IMR-90 (cell line): ENCODE measurements at regions not wholly inside any gene's neighbourhood (a gene's known extent, or its start where the extent isn't known, plus 50 kb on each side); places are given as distances from the start of the nearest gene placed in this dataset.

Experiments used
- ATAC-seq: fragments of 200-7000 bp; cut with Tn5 transposase; 2 replicates; pipeline ENCODE4 v1.9.1; 2020; ENCODE audit warnings: low read depth, mild to moderate bottlenecking, moderate library complexity
- BruUV-seq: library from RNA; stranded (reverse); fragments of 400-500 nt; replicated peaks from 2 replicates; lab custom pipeline; 2021; lab: Mats Ljungman, UMichigan
- CTCF ChIA-PET: fragments of 300-600 bp; formaldehyde crosslinking; extraction: SDS; loops from one replicate; lab custom pipeline; 2021; ENCODE audit warnings: antibody characterized with exemption; lab: Yijun Ruan, JAX
- POLR2A ChIA-PET: fragments of 300-600 bp; sonication (Branson Sonifier 250); formaldehyde crosslinking; loops from one replicate; lab custom pipeline; 2022; ENCODE audit warnings: antibody characterized with exemption; ENCODE audit not compliant: unreplicated experiment; lab: Charles Lee
- DNase-seq: peaks from one replicate; pipeline ENCODE4 v3.0.0; 2013
- H2AFZ ChIP-seq: replicated peaks from 2 replicates; pipeline ENCODE3; 2013; ENCODE audit warnings: low read length, mild to moderate bottlenecking; ENCODE audit not compliant: poor library complexity
- H2AK5ac ChIP-seq: 2 replicates; pipeline ENCODE4 v1.6.1; 2013; ENCODE audit warnings: low read depth, low read length, inconsistent platforms
- H2AK9ac ChIP-seq: replicated peaks from 2 replicates; pipeline ENCODE3; 2013; ENCODE audit warnings: mild to moderate bottlenecking, low read depth, low read length, moderate library complexity; ENCODE audit not compliant: poor library complexity
- H2BK120ac ChIP-seq: 2 replicates; pipeline ENCODE4 v1.6.1; 2013; ENCODE audit warnings: low read depth, low read length, inconsistent platforms
- H2BK15ac ChIP-seq: 3 replicates; pipeline ENCODE4 v1.6.1; 2013; ENCODE audit warnings: low read depth, low read length, inconsistent platforms
- H2BK20ac ChIP-seq: 2 replicates; pipeline ENCODE4 v1.6.1; 2013; ENCODE audit warnings: low read depth, mild to moderate bottlenecking, inconsistent platforms, low read length, moderate library complexity
- H2BK5ac ChIP-seq: 2 replicates; pipeline ENCODE4 v1.6.1; 2013; ENCODE audit warnings: mild to moderate bottlenecking, low read depth, low read length, inconsistent platforms; ENCODE audit not compliant: poor library complexity, severe bottlenecking
- H3K14ac ChIP-seq: replicated peaks from 2 replicates; pipeline ENCODE4 v1.6.1; 2013; ENCODE audit warnings: low read depth, low read length, inconsistent platforms
- H3K18ac ChIP-seq: 2 replicates; pipeline ENCODE4 v1.6.1; 2013; ENCODE audit warnings: low read depth, low read length, control low read depth
- H3K23ac ChIP-seq: 2 replicates; pipeline ENCODE4 v1.6.1; 2013; ENCODE audit warnings: low read depth, low read length, inconsistent platforms
- H3K27ac ChIP-seq: 2 replicates; pipeline ENCODE4 v1.5.1; 2013; ENCODE audit warnings: mild to moderate bottlenecking, control low read depth, low read length; ENCODE audit not compliant: insufficient read depth
- H3K27me3 ChIP-seq: 2 replicates; pipeline ENCODE4 v1.6.1; 2013; ENCODE audit warnings: low read length; ENCODE audit not compliant: control insufficient read depth, insufficient read depth
- H3K36me3 ChIP-seq: 2 replicates; pipeline ENCODE4 v1.6.1; 2013; ENCODE audit warnings: low read length, mixed read lengths; ENCODE audit not compliant: control insufficient read depth, insufficient read depth
- H3K4ac ChIP-seq: 2 replicates; pipeline ENCODE4 v1.6.1; 2013; ENCODE audit warnings: low read depth, low read length, inconsistent platforms
- H3K4me1 ChIP-seq: 2 replicates; pipeline ENCODE4 v1.6.1; 2013; ENCODE audit warnings: low read length, mixed read lengths; ENCODE audit not compliant: control insufficient read depth, insufficient read depth
- H3K4me2 ChIP-seq: 2 replicates; pipeline ENCODE4 v1.6.1; 2013; ENCODE audit warnings: low read depth, mild to moderate bottlenecking, control low read depth, low read length, moderate library complexity
- H3K4me3 ChIP-seq: 2 replicates; pipeline ENCODE4 v1.5.1; 2013; ENCODE audit warnings: low read depth, mild to moderate bottlenecking, control low read depth, low read length, moderate library complexity; ENCODE audit not compliant: insufficient read depth
- H3K56ac ChIP-seq: 2 replicates; pipeline ENCODE4 v1.6.1; 2013; ENCODE audit warnings: low read length, inconsistent platforms; ENCODE audit not compliant: insufficient read depth; ENCODE audit errors: extremely low read depth
- H3K79me1 ChIP-seq, 2 experiments: 2 replicates each; pipeline ENCODE4 v1.6.1; 2013; ENCODE audit warnings: low read length in 2 of 2, inconsistent platforms in 1 of 2, low read depth in 1 of 2
- H3K9ac ChIP-seq: 2 replicates; pipeline ENCODE4 v1.6.1; 2013; ENCODE audit warnings: low read depth, low read length, control low read depth
- H3K9me1 ChIP-seq: 2 replicates; pipeline ENCODE4 v1.6.1; 2013; ENCODE audit warnings: low read length, inconsistent platforms; ENCODE audit not compliant: insufficient read depth
- H3K9me3 ChIP-seq: 2 replicates; pipeline ENCODE4 v1.6.1; 2013; ENCODE audit warnings: low read length; ENCODE audit not compliant: control insufficient read depth, insufficient read depth
- H4K20me1 ChIP-seq: 2 replicates; pipeline ENCODE4 v1.6.1; 2013; ENCODE audit warnings: low read length, inconsistent platforms; ENCODE audit not compliant: insufficient read depth
- H4K5ac ChIP-seq: 2 replicates; pipeline ENCODE4 v1.6.1; 2013; ENCODE audit warnings: mild to moderate bottlenecking, low read depth, low read length, control low read depth
- H4K8ac ChIP-seq, 2 experiments: 2 replicates each; pipeline ENCODE4 v1.6.1; 2013; ENCODE audit warnings: low read depth in 2 of 2, low read length in 2 of 2, control low read depth in 1 of 2, inconsistent platforms in 1 of 2
- H4K91ac ChIP-seq: 2 replicates; pipeline ENCODE4 v1.6.1; 2013; ENCODE audit warnings: low read depth, low read length, inconsistent platforms; ENCODE audit not compliant: insufficient read depth
- CEBPB ChIP-seq: IDR thresholded peaks from 2 replicates; pipeline ENCODE4 v1.6.1; 2012; ENCODE audit warnings: low read depth, low read length, improper control_type of control experiment
- CHD1 ChIP-seq: IDR thresholded peaks from 2 replicates; pipeline ENCODE4 v1.6.1; 2012; ENCODE audit warnings: low read depth, low read length, improper control_type of control experiment
- FOS ChIP-seq: fragments of 150-350 bp; IDR thresholded peaks from 2 replicates; pipeline ENCODE4 v1.6.1; 2016; ENCODE audit warnings: low read depth, low read length
- MAFK ChIP-seq: IDR thresholded peaks from 2 replicates; pipeline ENCODE4 v1.6.1; 2012; ENCODE audit warnings: low read depth, low read length, improper control_type of control experiment
- MAZ ChIP-seq: IDR thresholded peaks from 2 replicates; pipeline ENCODE4 v1.6.1; 2012; ENCODE audit warnings: low read depth, mild to moderate bottlenecking, low read length, improper control_type of control experiment, moderate library complexity, borderline replicate concordance
- MXI1 ChIP-seq: IDR thresholded peaks from 2 replicates; pipeline ENCODE4 v1.6.1; 2012; ENCODE audit warnings: low read depth, mild to moderate bottlenecking, low read length, moderate library complexity, borderline replicate concordance
- NFE2L2 ChIP-seq: fragments of 150-350 bp; IDR thresholded peaks from 2 replicates; pipeline ENCODE4 v1.6.1; 2016; ENCODE audit warnings: low read depth, mild to moderate bottlenecking, low read length
- POLR2A ChIP-seq: IDR thresholded peaks from 2 replicates; pipeline ENCODE4 v1.6.1; 2012; ENCODE audit warnings: mild to moderate bottlenecking, low read depth, low read length
- RAD21 ChIP-seq: IDR thresholded peaks from 2 replicates; pipeline ENCODE4 v1.6.1; 2012; ENCODE audit warnings: low read length, improper control_type of control experiment
- RFX5 ChIP-seq: IDR thresholded peaks from 2 replicates; pipeline ENCODE4 v1.8.0; 2012; ENCODE audit warnings: low read depth, mild to moderate bottlenecking, low read length, moderate library complexity
- SMC3 ChIP-seq: fragments of 150-350 bp; IDR thresholded peaks from 2 replicates; pipeline ENCODE4 v1.6.1; 2016; ENCODE audit warnings: low read depth, mild to moderate bottlenecking, antibody characterized with exemption, low read length, moderate library complexity
- WGBS, 2 experiments: methylation state at CpG; one replicate each; pipeline versions ENCODE4 v1.1.5 to v1.1.7; 2013; ENCODE audit warnings: missing lambda C conversion rate in 2 of 2; ENCODE audit not compliant: insufficient read length in 1 of 2; ENCODE audit errors: extremely low coverage in 2 of 2; 5-methylcytosine and 5-hydroxymethylcytosine counted together
- dilution Hi-C: fragments of 300-500 bp; cut with HindIII; formaldehyde crosslinking; loops from one replicate; pipeline ENCODE4 v1.14.3; 2018; ENCODE audit warnings: low sequenced_read_pairs; ENCODE audit not compliant: unreplicated experiment
- in situ Hi-C: fragments of 300-500 bp; cut with MboI; formaldehyde crosslinking; loops from 3 replicates; pipeline ENCODE4 v1.14.3; 2019; ENCODE audit warnings: low sequenced_read_pairs, inconsistent platforms, mixed read lengths
- intact Hi-C: fragments of 100-400 bp; cut with micrococcal nuclease; formaldehyde crosslinking; loops from 2 replicates; pipeline ENCODE4 v1.10.0; 2022
- TF ChIP-seq, protein P1 (sequence below): fragments of 150-350 bp; IDR thresholded peaks from 2 replicates; pipeline ENCODE4 v1.6.1; 2017; ENCODE audit warnings: mild to moderate bottlenecking, antibody characterized with exemption, low read length, low read depth
- TF ChIP-seq, protein P2 (sequence below): fragments of 150-350 bp; IDR thresholded peaks from 2 replicates; pipeline ENCODE4 v1.6.1; 2016; ENCODE audit warnings: low read depth, mild to moderate bottlenecking, low read length, moderate library complexity, borderline replicate concordance

DNA sequence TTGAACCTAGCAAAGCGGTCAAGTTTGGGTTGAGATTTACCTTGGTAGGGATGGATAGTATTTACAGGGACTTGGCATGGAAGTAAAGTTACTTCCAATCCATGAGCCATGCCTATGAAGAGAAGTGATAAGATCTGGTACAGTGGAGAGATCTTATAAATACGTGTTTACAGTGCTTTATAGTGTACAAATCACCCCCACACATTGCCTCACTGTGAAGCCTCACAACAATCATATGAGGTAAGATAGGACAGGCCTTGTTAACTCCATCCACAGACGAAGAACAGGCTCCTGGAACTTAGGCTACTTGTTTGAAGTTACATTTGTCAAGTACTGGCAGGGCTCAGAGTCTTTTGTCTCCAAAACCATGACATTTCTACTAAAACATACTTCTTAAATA is 159.8 kb downstream of the PLPPR4 start:
- H2BK5ac ChIP-seq: no peak overlapping the region
- H4K20me1 ChIP-seq: no peaks in the 10 kb centered on the region
- H3K4ac ChIP-seq: no peak overlapping the region
- no peaks in the 10 kb centered on the region for H3K79me1 ChIP-seq
- ATAC-seq: no peak
- no peak overlapping the region for H4K5ac ChIP-seq
- CTCF ChIA-PET: no interaction called here
- H3K18ac ChIP-seq: no peak overlapping the region
- DNase-seq: no peak
- no peak overlapping the region for H3K27ac ChIP-seq
- 83% methylated on average over 1 of the region's 3 CpGs; no CpG with 5 or more reads in 1 of the 2 experiments for WGBS, 2 experiments
- POLR2A ChIA-PET: no interaction called here
- intact Hi-C loops (no loop called here), in situ Hi-C loops (no loop called here), dilution Hi-C loops (no loop called here)
- no peak overlapping the region for H2BK120ac ChIP-seq
- H3K14ac ChIP-seq: no peak overlapping the region
- no peak overlapping the region for H2AK9ac ChIP-seq
- no peak overlapping the region for H2BK20ac ChIP-seq
- no peak overlapping the region for H3K4me2 ChIP-seq
- H2AK5ac ChIP-seq: no peak overlapping the region
- no peaks in the 10 kb centered on the region for H3K9me1 ChIP-seq
- H4K8ac ChIP-seq: no peak overlapping the region
- no peaks in the 10 kb centered on the region; the same call in 1 of the 2 replicates for H3K27me3 ChIP-seq
- no peak overlapping the region for H2BK15ac ChIP-seq
- H3K4me3 ChIP-seq: no peak overlapping the region
- no TSS peak for BruUV-seq
- H3K9me3 ChIP-seq: peaks cover 2% of the 10 kb centered on the region; the same call in 1 of the 2 replicates
- no peak overlapping the region for H4K91ac ChIP-seq
- no peak overlapping the region for H3K23ac ChIP-seq
- H3K36me3 ChIP-seq: no peaks in the 10 kb centered on the region
- no peak for TF ChIP-seq CEBPB
- no peak for TF ChIP-seq RAD21
- TF ChIP-seq, protein P1, sequence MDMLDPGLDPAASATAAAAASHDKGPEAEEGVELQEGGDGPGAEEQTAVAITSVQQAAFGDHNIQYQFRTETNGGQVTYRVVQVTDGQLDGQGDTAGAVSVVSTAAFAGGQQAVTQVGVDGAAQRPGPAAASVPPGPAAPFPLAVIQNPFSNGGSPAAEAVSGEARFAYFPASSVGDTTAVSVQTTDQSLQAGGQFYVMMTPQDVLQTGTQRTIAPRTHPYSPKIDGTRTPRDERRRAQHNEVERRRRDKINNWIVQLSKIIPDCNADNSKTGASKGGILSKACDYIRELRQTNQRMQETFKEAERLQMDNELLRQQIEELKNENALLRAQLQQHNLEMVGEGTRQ: no peak
- TF ChIP-seq MAFK: no peak
- no peak for TF ChIP-seq MAZ
- no peak for TF ChIP-seq CHD1
- no peak for TF ChIP-seq FOS
- TF ChIP-seq RFX5: no peak
- no peak for TF ChIP-seq POLR2A
- TF ChIP-seq SMC3: no peak
- TF ChIP-seq MXI1: no peak
- no peak for TF ChIP-seq NFE2L2
- TF ChIP-seq, protein P2, sequence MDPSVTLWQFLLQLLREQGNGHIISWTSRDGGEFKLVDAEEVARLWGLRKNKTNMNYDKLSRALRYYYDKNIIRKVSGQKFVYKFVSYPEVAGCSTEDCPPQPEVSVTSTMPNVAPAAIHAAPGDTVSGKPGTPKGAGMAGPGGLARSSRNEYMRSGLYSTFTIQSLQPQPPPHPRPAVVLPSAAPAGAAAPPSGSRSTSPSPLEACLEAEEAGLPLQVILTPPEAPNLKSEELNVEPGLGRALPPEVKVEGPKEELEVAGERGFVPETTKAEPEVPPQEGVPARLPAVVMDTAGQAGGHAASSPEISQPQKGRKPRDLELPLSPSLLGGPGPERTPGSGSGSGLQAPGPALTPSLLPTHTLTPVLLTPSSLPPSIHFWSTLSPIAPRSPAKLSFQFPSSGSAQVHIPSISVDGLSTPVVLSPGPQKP: no peak
- H3K9ac ChIP-seq: no peak overlapping the region
- no peak overlapping the region for H2AFZ ChIP-seq
- no peaks in the 10 kb centered on the region for H3K4me1 ChIP-seq
- no peak overlapping the region for H3K56ac ChIP-seq
